ENCODE measurements at regions not wholly inside any gene's neighbourhood (a gene's known extent, or its start where the extent isn't known, plus 50 kb on each side); places are given as distances from the start of the nearest gene placed in this dataset.

- 91 to 92% methylated on average over 7 of the region's 7 CpGs for WGBS, 2 donors (ENCODE audit: low coverage in 1 of 2)
- in situ Hi-C loops (cut with MboI; ENCODE audit: low pct_ligation_motif_present in 1 of 4, low pct_unique_long_range_greater_than_20kb in 1 of 4, low sequenced_read_pairs in 3 of 4): no loop called here
- H3K27me3 ChIP-seq: no peaks in the 10 kb centered on the region
- no peak overlapping the region for H3K27ac ChIP-seq
- TF ChIP-seq, protein P1, sequence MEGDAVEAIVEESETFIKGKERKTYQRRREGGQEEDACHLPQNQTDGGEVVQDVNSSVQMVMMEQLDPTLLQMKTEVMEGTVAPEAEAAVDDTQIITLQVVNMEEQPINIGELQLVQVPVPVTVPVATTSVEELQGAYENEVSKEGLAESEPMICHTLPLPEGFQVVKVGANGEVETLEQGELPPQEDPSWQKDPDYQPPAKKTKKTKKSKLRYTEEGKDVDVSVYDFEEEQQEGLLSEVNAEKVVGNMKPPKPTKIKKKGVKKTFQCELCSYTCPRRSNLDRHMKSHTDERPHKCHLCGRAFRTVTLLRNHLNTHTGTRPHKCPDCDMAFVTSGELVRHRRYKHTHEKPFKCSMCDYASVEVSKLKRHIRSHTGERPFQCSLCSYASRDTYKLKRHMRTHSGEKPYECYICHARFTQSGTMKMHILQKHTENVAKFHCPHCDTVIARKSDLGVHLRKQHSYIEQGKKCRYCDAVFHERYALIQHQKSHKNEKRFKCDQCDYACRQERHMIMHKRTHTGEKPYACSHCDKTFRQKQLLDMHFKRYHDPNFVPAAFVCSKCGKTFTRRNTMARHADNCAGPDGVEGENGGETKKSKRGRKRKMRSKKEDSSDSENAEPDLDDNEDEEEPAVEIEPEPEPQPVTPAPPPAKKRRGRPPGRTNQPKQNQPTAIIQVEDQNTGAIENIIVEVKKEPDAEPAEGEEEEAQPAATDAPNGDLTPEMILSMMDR (IDR thresholded peaks at IDR 0.05): no peak
- intact Hi-C loops (cut with DNase I; ENCODE audit: low total_unique reads): no loop called here
- DNase-seq: no peak
- no peak overlapping the region for H3K4me3 ChIP-seq
- H3K4me1 ChIP-seq: no peaks in the 10 kb centered on the region
- H3K36me3 ChIP-seq: no peaks in the 10 kb centered on the region
- no peaks in the 10 kb centered on the region for H3K9me3 ChIP-seq
Observed at GRCh38 chr3:132829101-132829500, 106.9 kb upstream of the NPHP3 start.

DNA sequence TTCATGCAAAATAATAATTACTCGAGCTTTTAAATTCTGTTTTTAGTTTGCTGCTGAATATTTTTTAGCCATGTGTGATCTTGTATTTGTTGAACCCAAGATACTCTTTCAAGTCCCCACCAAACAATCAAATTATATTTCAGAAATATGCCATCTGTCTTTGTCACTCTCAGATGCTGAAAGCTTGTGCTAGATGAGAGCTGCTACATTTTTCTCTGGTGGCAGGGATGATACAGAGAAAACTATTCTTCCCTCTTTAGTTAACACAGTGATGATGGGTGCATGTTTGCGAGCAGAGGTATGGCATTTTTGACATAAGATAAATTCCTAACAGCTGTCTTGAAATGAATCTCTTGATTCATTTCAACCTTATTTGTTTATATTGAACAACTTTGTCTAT is 100.6 kb upstream of the NPHP3 start:
- Histone ChIP-seq H3K4me3 (no peak overlapping the region), H3K27me3 (no peaks in the 10 kb centered on the region), H3K27ac (no peak overlapping the region), H3K4me1 (no peaks in the 10 kb centered on the region), H3K9me3 (no peaks in the 10 kb centered on the region), H3K36me3 (no peaks in the 10 kb centered on the region)
- WGBS, 2 donors (ENCODE audit: low coverage in 1 of 2): 59 to 63% methylated on average over 2 of the region's 2 CpGs
- TF ChIP-seq, protein P1 (IDR thresholded peaks at IDR 0.05): no peak
- TF ChIP-seq POLR2A (IDR thresholded peaks at IDR 0.05): no peak
- no peak for TF ChIP-seq POLR2AphosphoS5 (IDR thresholded peaks at IDR 0.05)
- TF ChIP-seq EP300 (IDR thresholded peaks at IDR 0.05; ENCODE audit: low read depth): no peak
- in situ Hi-C loops (cut with MboI; ENCODE audit: low pct_ligation_motif_present in 1 of 4, low pct_unique_long_range_greater_than_20kb in 1 of 4, low sequenced_read_pairs in 3 of 4) (no loop called here), intact Hi-C loops (cut with DNase I; ENCODE audit: low total_unique reads) (no loop called here)
- DNase-seq: no peak

- intact Hi-C loops (cut with DNase I; ENCODE audit: low total_unique reads) (no loop called here), in situ Hi-C loops (cut with MboI; ENCODE audit: low pct_ligation_motif_present in 1 of 4, low pct_unique_long_range_greater_than_20kb in 1 of 4, low sequenced_read_pairs in 3 of 4) (no loop called here)
- no peak overlapping the region for H3K4me3 ChIP-seq
- no peak for TF ChIP-seq POLR2AphosphoS5 (IDR thresholded peaks at IDR 0.05)
- no peak for TF ChIP-seq EP300 (IDR thresholded peaks at IDR 0.05; ENCODE audit: low read depth)
- no peak for TF ChIP-seq POLR2A (IDR thresholded peaks at IDR 0.05)
- TF ChIP-seq, protein P1 (IDR thresholded peaks at IDR 0.05): no peak
- no peaks in the 10 kb centered on the region for H3K4me1 ChIP-seq
- 86% methylated on average over 1 of the region's 1 CpG; no CpG with 5 or more reads in 1 of the 2 donors for WGBS, 2 donors (ENCODE audit: low coverage in 1 of 2)
- H3K27ac ChIP-seq: no peak overlapping the region
- DNase-seq: no peak
- no peaks in the 10 kb centered on the region for H3K9me3 ChIP-seq
- no peaks in the 10 kb centered on the region for H3K27me3 ChIP-seq
- H3K36me3 ChIP-seq: no peaks in the 10 kb centered on the region
Observed at GRCh38 chr3:132822266-132822665, 100.1 kb upstream of the NPHP3 start.

DNA sequence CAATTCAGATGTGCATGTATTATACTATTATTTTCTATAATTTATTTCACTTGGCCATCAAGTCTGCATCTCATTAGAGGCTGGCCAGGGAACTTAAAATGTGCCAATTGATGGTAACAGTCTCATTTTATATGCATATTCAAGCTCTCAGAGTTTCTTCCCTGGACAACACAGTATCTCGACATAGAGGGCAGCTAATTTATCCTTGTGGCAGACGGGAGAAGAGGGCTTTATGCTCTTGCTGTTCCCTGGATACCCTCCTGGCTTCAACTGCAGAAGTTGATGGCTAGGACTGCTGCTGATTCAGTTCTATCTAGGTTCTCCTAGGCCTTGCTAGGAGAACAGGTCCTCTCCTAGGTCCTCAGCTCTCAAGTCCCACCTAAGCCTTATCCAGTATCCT is 99.1 kb upstream of the NPHP3 start:
- TF ChIP-seq POLR2AphosphoS5 (IDR thresholded peaks at IDR 0.05): no peak
- no peak for TF ChIP-seq EP300 (IDR thresholded peaks at IDR 0.05; ENCODE audit: low read depth)
- TF ChIP-seq POLR2A (IDR thresholded peaks at IDR 0.05): no peak
- TF ChIP-seq, protein P1 (IDR thresholded peaks at IDR 0.05): no peak
- Histone ChIP-seq H3K27me3 (no peaks in the 10 kb centered on the region), H3K27ac (no peak overlapping the region), H3K4me1 (no peaks in the 10 kb centered on the region), H3K9me3 (no peaks in the 10 kb centered on the region), H3K36me3 (no peaks in the 10 kb centered on the region), H3K4me3 (no peak overlapping the region)
- in situ Hi-C loops (cut with MboI; ENCODE audit: low pct_ligation_motif_present in 1 of 4, low pct_unique_long_range_greater_than_20kb in 1 of 4, low sequenced_read_pairs in 3 of 4) (no loop called here), intact Hi-C loops (cut with DNase I; ENCODE audit: low total_unique reads) (loop anchor here (2.0 kb wide), 1 partner anchor 35 kb away; no protein-coding TSS in a partner anchor)
- WGBS, 2 donors (ENCODE audit: low coverage in 1 of 2): 84% methylated on average over 2 of the region's 2 CpGs; no CpG with 5 or more reads in 1 of the 2 donors
- no peak for DNase-seq

Measured in transverse colon (tissue), 4 donors.